GM23248 (cell line): ENCODE measurements at regions not wholly inside any gene's neighbourhood (a gene's known extent, or its start where the extent isn't known, plus 50 kb on each side); places are given as distances from the start of the nearest gene placed in this dataset.

Experiments
- EZH2 ChIP-seq: fragments of 200-600 bp; sonication (generic); IDR thresholded peaks from 2 replicates; pipeline ENCODE4 v1.6.1; 2018; ENCODE audit warnings: antibody characterized with exemption, mild to moderate bottlenecking; ENCODE audit not compliant: insufficient read depth, poor library complexity, severe bottlenecking
- EZH2phosphoT487 ChIP-seq: fragments of 200-600 bp; sonication (generic); IDR thresholded peaks from 2 replicates; pipeline ENCODE4 v1.6.1; 2018; ENCODE audit warnings: antibody characterized with exemption, moderate library complexity, mild to moderate bottlenecking, low read depth; ENCODE audit not compliant: insufficient read depth

GRCh38 chr17:72477491-72477890 is 356.7 kb downstream of the SOX9 start:
- TF ChIP-seq EZH2phosphoT487 (no peak), EZH2 (no peak)
